Right lobe of liver (tissue), 4 donors: ENCODE measurements at regions not wholly inside any gene's neighbourhood (a gene's known extent, or its start where the extent isn't known, plus 50 kb on each side); places are given as distances from the start of the nearest gene placed in this dataset.

Source experiments
- CTCF ChIP-seq, 4 donors: fragments of 200-600 bp in 3 of 4; fragments of 450-650 bp in 1 of 4; IDR thresholded peaks; one replicate each; pipeline versions ENCODE4 v1.5.1 to v1.8.0; 2016 to 2022; ENCODE audit warnings: antibody characterized with exemption in 4 of 4, mild to moderate bottlenecking in 2 of 4
- POLR2A ChIP-seq: fragments of 450-650 bp; IDR thresholded peaks from one replicate; pipeline ENCODE4 v1.6.1; 2017; ENCODE audit warnings: antibody characterized with exemption, mild to moderate bottlenecking
- donor health status: DM: no; HTN: no; CAD: no.
- donor health status: DM: no; HTN: no; CAD: no.
- donor health status: DM: no; HTN: yes; CAD: no.

- TF ChIP-seq CTCF (IDR thresholded peaks at IDR 0.05) (no peak), POLR2A (no peak)
Measured at GRCh38 chr17:72441909-72442308, 321.1 kb downstream of the SOX9 start.
